SU-DHL-6 (cell line): ENCODE measurements at regions not wholly inside any gene's neighbourhood (a gene's known extent, or its start where the extent isn't known, plus 50 kb on each side); places are given as distances from the start of the nearest gene placed in this dataset.
"Not testable (repeated sequence)": the region's sequence is repeated elsewhere in the genome, so short reads cannot be mapped to it uniquely, and the experiment has no call there.

ENCODE experiments used
- H2AFZ ChIP-seq: fragments of 200-600 bp; sonication (generic); 2 replicates; pipeline ENCODE4 v1.6.1; 2014; ENCODE audit warnings: low read depth, mild to moderate bottlenecking, moderate library complexity, mixed read lengths, antibody characterized with exemption, low read length; ENCODE audit not compliant: severe bottlenecking
- H3F3A ChIP-seq: fragments of 200-600 bp; shearing (Covaris generic); 2 replicates; pipeline ENCODE4 v1.6.0; 2016; ENCODE audit warnings: antibody characterized with exemption, mild to moderate bottlenecking; ENCODE audit not compliant: insufficient read depth
- H3K27ac ChIP-seq: fragments of 200-600 bp; sonication (generic); 2 replicates; pipeline ENCODE4 v1.5.1; 2016; ENCODE audit warnings: low read depth, mild to moderate bottlenecking, low read length, moderate library complexity, mixed read lengths
- H3K27me3 ChIP-seq: fragments of 200-600 bp; sonication (generic), shearing (Covaris generic); 2 replicates; pipeline ENCODE4 v1.6.0; 2014; ENCODE audit warnings: mild to moderate bottlenecking, low read length
- H3K36me3 ChIP-seq: fragments of 200-600 bp; sonication (generic); 2 replicates; pipeline ENCODE4 v1.6.1; 2014; ENCODE audit warnings: mild to moderate bottlenecking, low read length, mixed read lengths
- H3K4me2 ChIP-seq: fragments of 300-600, 200-600 bp; shearing (Covaris generic), sonication (generic); 2 replicates; pipeline ENCODE4 v1.6.0; 2014; ENCODE audit warnings: low read length, low read depth, mild to moderate bottlenecking; ENCODE audit not compliant: poor library complexity, severe bottlenecking
- H3K4me3 ChIP-seq: fragments of 200-600 bp; sonication (generic); 2 replicates; pipeline ENCODE4 v1.5.1; 2014; ENCODE audit warnings: antibody characterized with exemption, low read length, mild to moderate bottlenecking, mixed read lengths; ENCODE audit not compliant: insufficient read depth, poor library complexity, severe bottlenecking
- H3K79me2 ChIP-seq: fragments of 200-600 bp; sonication (generic); 2 replicates; pipeline ENCODE4 v1.6.1; 2014; ENCODE audit warnings: mild to moderate bottlenecking, low read length, moderate library complexity; ENCODE audit not compliant: insufficient read depth
- H3K9ac ChIP-seq: fragments of 200-600 bp; sonication (generic); 2 replicates; pipeline ENCODE4 v1.7.0; 2014; ENCODE audit warnings: mild to moderate bottlenecking, low read length
- H3K9me2 ChIP-seq: fragments of 200-600 bp; sonication (generic); replicated peaks from 2 replicates; pipeline ENCODE4 v1.6.1; 2014; ENCODE audit warnings: low read length; ENCODE audit not compliant: insufficient read depth
- H3K9me3 ChIP-seq: fragments of 200-600 bp; sonication (generic); 2 replicates; pipeline ENCODE4 v1.6.1; 2014; ENCODE audit warnings: low read length, mixed read lengths; ENCODE audit not compliant: insufficient read depth
- H4K20me1 ChIP-seq: fragments of 200-600 bp; sonication (generic); 2 replicates; pipeline ENCODE4 v1.6.1; 2014; ENCODE audit warnings: low read depth, mild to moderate bottlenecking, antibody characterized with exemption, low read length, moderate library complexity, mixed read lengths
- CTCF ChIP-seq: fragments of 200-600 bp; sonication (generic); IDR thresholded peaks from one replicate; pipeline ENCODE4 v1.5.1; 2017; ENCODE audit warnings: antibody characterized with exemption, mild to moderate bottlenecking, low read length, moderate library complexity; ENCODE audit not compliant: insufficient read depth, poor library complexity, severe bottlenecking
- EZH2phosphoT487 ChIP-seq: fragments of 200-600 bp; sonication (generic), shearing (Covaris generic); conservative IDR thresholded peaks from 2 replicates; pipeline ENCODE4 v1.6.1; 2018; ENCODE audit warnings: mild to moderate bottlenecking, antibody characterized with exemption, low read length, moderate library complexity, mixed read lengths

GRCh38 chr5:82586181-82586580, 308.0 kb upstream of the RPS23 start:
- Histone ChIP-seq H3K9me2 (no peaks in the 10 kb centered on the region), H4K20me1 (no peaks in the 10 kb centered on the region), H3K4me3 (no peak overlapping the region), H3K4me2 (no peak overlapping the region), H3K36me3 (no peaks in the 10 kb centered on the region), H3K9me3 (no peaks in the 10 kb centered on the region), H3K9ac (no peak overlapping the region), H3F3A (no peaks in the 10 kb centered on the region), H2AFZ (no peak overlapping the region), H3K27ac (no peak overlapping the region), H3K27me3 (no peaks in the 10 kb centered on the region), H3K79me2 (no peaks in the 10 kb centered on the region)
- no peak for TF ChIP-seq CTCF

- no peak overlapping the region for H3K4me3 ChIP-seq
- no peak for TF ChIP-seq CTCF
- TF ChIP-seq EZH2phosphoT487: no peak
- H3K9ac ChIP-seq: no peak overlapping the region
- no peaks in the 10 kb centered on the region for H3K9me2 ChIP-seq
- H2AFZ ChIP-seq: no peak overlapping the region
- H3K27ac ChIP-seq: no peak overlapping the region
- H3K4me2 ChIP-seq: no peak overlapping the region
- no peaks in the 10 kb centered on the region for H3K9me3 ChIP-seq
- no peaks in the 10 kb centered on the region for H4K20me1 ChIP-seq
- no peaks in the 10 kb centered on the region for H3K79me2 ChIP-seq
- no peaks in the 10 kb centered on the region for H3F3A ChIP-seq
- no peaks in the 10 kb centered on the region for H3K36me3 ChIP-seq
- no peaks in the 10 kb centered on the region for H3K27me3 ChIP-seq
These were observed 306.5 kb upstream of the RPS23 start for GRCh38 chr5:82584631-82585030.

- H3K4me3 ChIP-seq, H3K27ac ChIP-seq, H3K9me2 ChIP-seq, H3K4me2 ChIP-seq, H3K79me2 ChIP-seq, H3K9ac ChIP-seq, H3K36me3 ChIP-seq, H4K20me1 ChIP-seq, H3F3A ChIP-seq, H3K27me3 ChIP-seq, H3K9me3 ChIP-seq, H2AFZ ChIP-seq: not testable (repeated sequence)
These were observed 305.2 kb upstream of the RPS23 start for GRCh38 chr5:82583331-82583730.

- H3K4me2 ChIP-seq: no peak overlapping the region
- no peaks in the 10 kb centered on the region for H3K79me2 ChIP-seq
- H3K27me3 ChIP-seq: no peaks in the 10 kb centered on the region
- H3F3A ChIP-seq: no peaks in the 10 kb centered on the region
- H3K9ac ChIP-seq: no peak overlapping the region
- no peaks in the 10 kb centered on the region for H3K36me3 ChIP-seq
- no peak overlapping the region for H3K27ac ChIP-seq
- no peak overlapping the region for H3K4me3 ChIP-seq
- no peaks in the 10 kb centered on the region for H4K20me1 ChIP-seq
- H3K9me2 ChIP-seq: no peaks in the 10 kb centered on the region
- TF ChIP-seq EZH2phosphoT487 (no peak), CTCF (no peak)
- no peak overlapping the region for H2AFZ ChIP-seq
- no peaks in the 10 kb centered on the region for H3K9me3 ChIP-seq
These were observed 286.8 kb upstream of the RPS23 start for GRCh38 chr5:82564963-82565362.
